B cell (primary cell): ENCODE measurements at regions not wholly inside any gene's neighbourhood (a gene's known extent, or its start where the extent isn't known, plus 50 kb on each side); places are given as distances from the start of the nearest gene placed in this dataset.

ENCODE experiments used
- ATAC-seq: fragments of 200-7000 bp; cut with Tn5 transposase; one replicate; pipeline ENCODE4 v1.10.0; 2021; ENCODE audit warnings: low read depth, mild to moderate bottlenecking, moderate number of reproducible peaks, moderate library complexity
- CTCF ChIA-PET: fragments of 350-600 bp; sonication (Branson Sonifier 250); formaldehyde crosslinking; loops from one replicate; lab custom pipeline; 2021; ENCODE audit warnings: antibody characterized with exemption, inconsistent platforms; lab: Charles Lee
- POLR2A ChIA-PET: fragments of 350-600 bp; sonication (Branson Sonifier 250); formaldehyde crosslinking; loops from one replicate; lab custom pipeline; 2021; ENCODE audit warnings: antibody characterized with exemption; lab: Charles Lee
- DNase-seq: peaks from one replicate; pipeline ENCODE4 v3.0.0; 2013
- H2AFZ ChIP-seq: 2 replicates; pipeline ENCODE4 v1.6.1; 2012; ENCODE audit warnings: mild to moderate bottlenecking, low read depth, low read length; ENCODE audit not compliant: insufficient read depth, poor library complexity, severe bottlenecking
- H3K27ac ChIP-seq, 2 donors: 1 replicate in 1 of 2; 2 replicates in 1 of 2; pipeline ENCODE4 v1.5.1; 2012 to 2013; ENCODE audit warnings: low read length in 2 of 2, mild to moderate bottlenecking in 2 of 2, moderate library complexity in 1 of 2
- H3K27me3 ChIP-seq, 4 experiments: fragments of 200-600 bp in 1 of 4; sonication (generic) in 1 of 4; replicated peaks in 1 of 4; 1 replicate in 2 of 4; 2 replicates in 2 of 4; pipeline versions ENCODE4 v1.6.1 to v1.7.0; 2013 to 2016; ENCODE audit warnings: low read length in 3 of 4, mild to moderate bottlenecking in 2 of 4, mixed read lengths in 1 of 4, moderate library complexity in 1 of 4; ENCODE audit not compliant: insufficient read depth in 4 of 4, control insufficient read depth in 3 of 4; ENCODE audit errors: control extremely low read depth in 1 of 4
- H3K36me3 ChIP-seq, 2 experiments: replicated peaks in 1 of 2; 1 replicate in 1 of 2; 2 replicates in 1 of 2; pipeline versions ENCODE4 v1.6.1 to v1.7.1; 2013; ENCODE audit warnings: low read length in 1 of 2; ENCODE audit not compliant: insufficient read depth in 2 of 2, control insufficient read depth in 1 of 2; ENCODE audit errors: control extremely low read depth in 1 of 2, extremely low read depth in 1 of 2
- H3K4me1 ChIP-seq, 2 donors: fragments of 200-600 bp in 1 of 2; sonication (generic) in 1 of 2; 1 replicate in 1 of 2; 2 replicates in 1 of 2; pipeline versions ENCODE4 v1.5.1 to v1.6.1; 2013 to 2017; ENCODE audit warnings: low read length in 2 of 2; ENCODE audit not compliant: control insufficient read depth in 2 of 2, insufficient read depth in 2 of 2
- H3K4me2 ChIP-seq: replicated peaks from 2 replicates; pipeline ENCODE3; 2012; ENCODE audit warnings: mild to moderate bottlenecking, low read depth, low read length; ENCODE audit not compliant: poor library complexity, severe bottlenecking
- H3K4me3 ChIP-seq, 5 experiments: fragments of 200-600 bp in 1 of 5; sonication (generic) in 1 of 5; 1 replicate in 3 of 5; 2 replicates in 2 of 5; pipeline versions ENCODE4 v1.5.1 to v1.7.0; 2011 to 2016; ENCODE audit warnings: low read length in 4 of 5, mild to moderate bottlenecking in 4 of 5, low read depth in 2 of 5, control low read depth in 1 of 5, moderate library complexity in 1 of 5; ENCODE audit not compliant: insufficient read depth in 1 of 5; ENCODE audit errors: control extremely low read depth in 1 of 5, extremely low read depth in 1 of 5
- H3K79me2 ChIP-seq: fragments of 200-600 bp; sonication (generic); one replicate; pipeline ENCODE4 v1.6.0; 2016; ENCODE audit warnings: low read length; ENCODE audit not compliant: control insufficient read depth, insufficient read depth
- H3K9ac ChIP-seq: fragments of 200-600 bp; sonication (generic); 2 replicates; pipeline ENCODE4 v1.6.1; 2017; ENCODE audit warnings: mild to moderate bottlenecking, low read length, moderate library complexity
- H3K9me3 ChIP-seq, 3 donors: one replicate each; pipeline versions ENCODE4 v1.6.1 to v1.7.1; 2013; ENCODE audit warnings: low read length in 2 of 3; ENCODE audit not compliant: control insufficient read depth in 2 of 3, insufficient read depth in 1 of 3; ENCODE audit errors: control extremely low read depth in 1 of 3
- H4K20me1 ChIP-seq: 2 replicates; pipeline ENCODE4 v1.6.0; 2012; ENCODE audit warnings: mild to moderate bottlenecking, low read length; ENCODE audit not compliant: insufficient read depth, control insufficient read depth, poor library complexity, severe bottlenecking
- H3K27ac Mint-ChIP-seq: one replicate; pipeline ENCODE4 v1.8.0; 2021; ENCODE audit warnings: mixed read lengths
- H3K27me3 Mint-ChIP-seq: one replicate; pipeline ENCODE4 v1.8.0; 2021; ENCODE audit warnings: mixed read lengths
- H3K4me1 Mint-ChIP-seq: one replicate; pipeline ENCODE4 v1.8.0; 2021; ENCODE audit warnings: mixed read lengths
- H3K4me3 Mint-ChIP-seq: one replicate; pipeline ENCODE4 v1.8.0; 2021; ENCODE audit warnings: mixed read lengths
- H3K9me3 Mint-ChIP-seq: one replicate; pipeline ENCODE4 v1.8.0; 2022; ENCODE audit warnings: mixed read lengths; ENCODE audit not compliant: insufficient read depth
- CTCF ChIP-seq: fragments of 200-600 bp; IDR thresholded peaks from one replicate; pipeline ENCODE4 v1.8.0; 2022; ENCODE audit warnings: antibody characterized with exemption, mild to moderate bottlenecking
- EZH2 ChIP-seq: IDR thresholded peaks from 2 replicates; pipeline ENCODE4 v1.6.1; 2012; ENCODE audit warnings: borderline replicate concordance, low read depth, mild to moderate bottlenecking, moderate library complexity, low read length; ENCODE audit not compliant: insufficient read depth, poor library complexity, severe bottlenecking
- WGBS: methylation state at CpG from one replicate; pipeline ENCODE4 v1.1.5; 2013; ENCODE audit warnings: missing lambda C conversion rate; ENCODE audit not compliant: insufficient coverage; 5-methylcytosine and 5-hydroxymethylcytosine counted together
- intact Hi-C: fragments of 100-400 bp; cut with micrococcal nuclease; formaldehyde crosslinking; loops from one replicate; pipeline ENCODE4 v1.10.0; 2022

DNA sequence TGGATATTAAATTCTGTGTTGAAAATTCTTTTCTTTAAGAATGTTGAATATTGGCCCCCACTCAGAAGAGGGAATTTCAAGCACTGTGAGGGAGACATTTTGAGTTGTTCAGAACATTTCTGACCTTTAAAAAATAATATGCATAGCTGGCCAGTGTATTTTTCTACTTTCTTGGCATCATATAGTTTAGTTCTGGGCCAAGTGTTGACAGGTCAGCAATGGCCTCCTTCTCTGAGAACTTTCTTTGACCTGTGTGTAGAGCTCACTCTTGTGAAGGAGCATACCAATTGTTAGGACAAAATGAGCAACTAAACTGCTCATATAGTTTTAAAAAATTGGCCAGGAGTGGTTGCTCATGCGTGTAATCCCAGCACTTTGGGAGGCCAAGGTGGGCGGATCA, 376.0 kb downstream of the LRRC70 start:
- Histone ChIP-seq H3K4me2 (no peak overlapping the region), H3K4me3 (no peak overlapping the region), H3K9me3 (no peaks in the 10 kb centered on the region), H3K27me3 (no peaks in the 10 kb centered on the region), H2AFZ (no peak overlapping the region), H3K27ac (no peak overlapping the region), H3K79me2 (no peaks in the 10 kb centered on the region), H3K4me1 (no peaks in the 10 kb centered on the region), H3K36me3 (no peaks in the 10 kb centered on the region), H4K20me1 (no peaks in the 10 kb centered on the region), H3K9ac (no peak overlapping the region)
- 74% methylated on average over 2 of the region's 2 CpGs for WGBS
- no peaks in the 10 kb centered on the region for H3K27me3 Mint-ChIP-seq
- ATAC-seq (no peak), DNase-seq (no peak)
- TF ChIP-seq EZH2 = no peak
- TF ChIP-seq CTCF = no peak
- POLR2A ChIA-PET = no interaction called here
- CTCF ChIA-PET = no interaction called here
- H3K27ac Mint-ChIP-seq = no peak overlapping the region
- peaks cover 5% of the 10 kb centered on the region for H3K9me3 Mint-ChIP-seq
- no peak overlapping the region for H3K4me3 Mint-ChIP-seq
- no peaks in the 10 kb centered on the region for H3K4me1 Mint-ChIP-seq
- intact Hi-C loops = no loop called here

DNA sequence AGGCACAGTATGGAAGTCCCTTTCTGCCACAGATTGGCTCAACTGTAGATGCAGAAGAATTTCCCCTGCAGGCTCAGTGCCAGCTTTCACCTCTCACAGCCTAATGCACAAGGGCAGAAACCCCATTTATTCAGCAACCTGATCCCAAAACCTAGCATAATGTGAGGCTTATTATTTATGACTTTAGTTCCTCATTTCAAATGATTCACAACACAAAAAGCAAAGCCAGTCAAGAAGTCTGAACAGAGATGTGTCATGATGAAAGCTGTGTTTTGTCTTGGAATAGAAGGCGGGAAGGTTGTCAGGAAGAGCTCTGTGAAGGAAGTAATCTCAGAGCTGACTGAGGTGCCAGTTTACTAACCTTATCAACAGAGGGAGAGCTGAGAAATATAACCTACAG, 369.7 kb downstream of the LRRC70 start:
- no peak overlapping the region for H3K4me3 ChIP-seq
- WGBS = no CpG with 5 or more reads among the region's 1 CpG
- TF ChIP-seq EZH2 = no peak
- no peak for TF ChIP-seq CTCF
- H3K4me1 ChIP-seq = no peaks in the 10 kb centered on the region
- POLR2A ChIA-PET = interaction anchor here (0.6 kb wide), 1 partner anchor 715 kb away, joined by 3 read pairs; no protein-coding TSS in a partner anchor
- intact Hi-C loops = no loop called here
- no peak overlapping the region for H3K9ac ChIP-seq
- peaks cover 0 to 4% (median 0%) of the 10 kb centered on the region in 3 donors for H3K9me3 ChIP-seq
- DNase-seq (no peak), ATAC-seq (no peak)
- H3K79me2 ChIP-seq = no peaks in the 10 kb centered on the region
- no peaks in the 10 kb centered on the region for H3K36me3 ChIP-seq
- no peak overlapping the region for H2AFZ ChIP-seq
- H3K27ac ChIP-seq = no peak overlapping the region
- no peaks in the 10 kb centered on the region for H4K20me1 ChIP-seq
- CTCF ChIA-PET = no interaction called here
- Mint-ChIP-seq H3K4me1 (no peaks in the 10 kb centered on the region), H3K4me3 (no peak overlapping the region), H3K9me3 (peaks cover 4% of the 10 kb centered on the region), H3K27me3 (no peaks in the 10 kb centered on the region), H3K27ac (no peak overlapping the region)
- no peaks in the 10 kb centered on the region for H3K27me3 ChIP-seq
- no peak overlapping the region for H3K4me2 ChIP-seq
